Loucy (cell line): ENCODE measurements at regions not wholly inside any gene's neighbourhood (a gene's known extent, or its start where the extent isn't known, plus 50 kb on each side); places are given as distances from the start of the nearest gene placed in this dataset.

Experiments
- H2AFZ ChIP-seq: fragments of 200-600 bp; sonication (generic); 2 replicates; pipeline ENCODE4 v1.6.0; 2016; ENCODE audit warnings: antibody characterized with exemption, mild to moderate bottlenecking, low read length, moderate library complexity
- H3F3A ChIP-seq: fragments of 200-600 bp; 2 replicates; pipeline ENCODE4 v1.6.0; 2016; ENCODE audit warnings: antibody characterized with exemption, low read depth, mild to moderate bottlenecking
- H3K27me3 ChIP-seq: fragments of 200-600 bp; sonication (generic); 2 replicates; pipeline ENCODE4 v1.6.1; 2014; ENCODE audit warnings: low read length, mild to moderate bottlenecking; ENCODE audit not compliant: insufficient read depth, poor library complexity, severe bottlenecking
- H3K36me3 ChIP-seq: fragments of 200-600 bp; sonication (generic); 2 replicates; pipeline ENCODE4 v1.6.1; 2016; ENCODE audit warnings: low read length; ENCODE audit not compliant: insufficient read depth
- H3K4me1 ChIP-seq: fragments of 200-600 bp; sonication (generic); 2 replicates; pipeline ENCODE4 v1.5.1; 2014; ENCODE audit warnings: low read length, mild to moderate bottlenecking; ENCODE audit not compliant: insufficient read depth, poor library complexity, severe bottlenecking
- H3K4me2 ChIP-seq: fragments of 200-600 bp; sonication (generic); 2 replicates; pipeline ENCODE4 v1.6.0; 2014; ENCODE audit warnings: antibody characterized with exemption, low read length, low read depth, mild to moderate bottlenecking; ENCODE audit not compliant: poor library complexity, severe bottlenecking
- H3K4me3 ChIP-seq: fragments of 200-600 bp; sonication (generic); 2 replicates; pipeline ENCODE4 v1.5.1; 2014; ENCODE audit warnings: low read length, mild to moderate bottlenecking, mixed read lengths; ENCODE audit not compliant: poor library complexity, severe bottlenecking
- H3K79me2 ChIP-seq: fragments of 200-600 bp; sonication (generic); 2 replicates; pipeline ENCODE4 v1.6.1; 2014; ENCODE audit warnings: low read length; ENCODE audit not compliant: insufficient read depth
- H3K9ac ChIP-seq: fragments of 200-600 bp; sonication (generic); 2 replicates; pipeline ENCODE4 v1.6.0; 2014; ENCODE audit warnings: mild to moderate bottlenecking, low read depth, low read length, moderate library complexity; ENCODE audit not compliant: poor library complexity, severe bottlenecking
- H3K9me2 ChIP-seq: fragments of 200-600 bp; sonication (generic); replicated peaks from 2 replicates; pipeline ENCODE4 v1.6.1; 2016; ENCODE audit warnings: low read depth, low read length, mixed read lengths
- H3K9me3 ChIP-seq: fragments of 200-600 bp; sonication (generic); 2 replicates; pipeline ENCODE4 v1.6.1; 2014; ENCODE audit warnings: mild to moderate bottlenecking, antibody characterized with exemption, low read length, low read depth; ENCODE audit not compliant: insufficient read depth
- H4K20me1 ChIP-seq: fragments of 200-600 bp; sonication (generic); 2 replicates; pipeline ENCODE4 v1.6.0; 2014; ENCODE audit warnings: antibody characterized with exemption, low read length, mild to moderate bottlenecking; ENCODE audit not compliant: insufficient read depth, poor library complexity, severe bottlenecking
- EZH2phosphoT487 ChIP-seq: fragments of 200-600 bp; IDR thresholded peaks from 2 replicates; pipeline ENCODE4 v1.6.1; 2018; ENCODE audit warnings: antibody characterized with exemption, mild to moderate bottlenecking, moderate library complexity, borderline replicate concordance
- TF ChIP-seq, protein P1 (sequence below): fragments of 200-600 bp; sonication (generic); conservative IDR thresholded peaks from 2 replicates; pipeline ENCODE4 v1.5.1; 2014; ENCODE audit warnings: mild to moderate bottlenecking, antibody characterized with exemption, low read length

DNA sequence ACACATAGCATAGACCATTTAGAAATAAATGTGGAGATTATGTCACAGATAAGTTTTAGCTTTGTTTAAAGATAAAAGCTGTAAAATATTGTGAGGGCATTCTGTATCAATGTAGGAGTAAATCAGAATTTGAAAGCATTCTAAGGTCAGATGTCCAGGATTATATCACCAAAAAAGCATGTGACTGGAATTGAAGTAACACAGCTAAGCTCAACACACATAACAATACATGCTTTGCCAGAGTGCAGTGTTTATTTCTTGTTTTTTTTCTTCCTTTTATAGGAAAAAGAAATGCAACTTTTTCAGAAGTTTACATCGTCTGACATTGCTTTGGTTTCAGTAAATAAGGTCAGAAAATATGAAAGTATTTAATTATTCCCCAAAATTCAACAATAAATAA, 183.4 kb downstream of the HTR7 start:
- TF ChIP-seq, protein P1, sequence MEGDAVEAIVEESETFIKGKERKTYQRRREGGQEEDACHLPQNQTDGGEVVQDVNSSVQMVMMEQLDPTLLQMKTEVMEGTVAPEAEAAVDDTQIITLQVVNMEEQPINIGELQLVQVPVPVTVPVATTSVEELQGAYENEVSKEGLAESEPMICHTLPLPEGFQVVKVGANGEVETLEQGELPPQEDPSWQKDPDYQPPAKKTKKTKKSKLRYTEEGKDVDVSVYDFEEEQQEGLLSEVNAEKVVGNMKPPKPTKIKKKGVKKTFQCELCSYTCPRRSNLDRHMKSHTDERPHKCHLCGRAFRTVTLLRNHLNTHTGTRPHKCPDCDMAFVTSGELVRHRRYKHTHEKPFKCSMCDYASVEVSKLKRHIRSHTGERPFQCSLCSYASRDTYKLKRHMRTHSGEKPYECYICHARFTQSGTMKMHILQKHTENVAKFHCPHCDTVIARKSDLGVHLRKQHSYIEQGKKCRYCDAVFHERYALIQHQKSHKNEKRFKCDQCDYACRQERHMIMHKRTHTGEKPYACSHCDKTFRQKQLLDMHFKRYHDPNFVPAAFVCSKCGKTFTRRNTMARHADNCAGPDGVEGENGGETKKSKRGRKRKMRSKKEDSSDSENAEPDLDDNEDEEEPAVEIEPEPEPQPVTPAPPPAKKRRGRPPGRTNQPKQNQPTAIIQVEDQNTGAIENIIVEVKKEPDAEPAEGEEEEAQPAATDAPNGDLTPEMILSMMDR, result no peak
- TF ChIP-seq EZH2phosphoT487, result no peak
- no peak overlapping the region for H3K4me2 ChIP-seq
- no peak overlapping the region for H3K9ac ChIP-seq
- H3K36me3 ChIP-seq, result no peaks in the 10 kb centered on the region
- H4K20me1 ChIP-seq, result no peaks in the 10 kb centered on the region
- no peaks in the 10 kb centered on the region for H3K9me3 ChIP-seq
- no peaks in the 10 kb centered on the region for H3K79me2 ChIP-seq
- H3K4me3 ChIP-seq, result no peak overlapping the region
- no peaks in the 10 kb centered on the region for H3K27me3 ChIP-seq
- no peaks in the 10 kb centered on the region for H3K4me1 ChIP-seq
- H2AFZ ChIP-seq, result no peak overlapping the region
- H3K9me2 ChIP-seq, result no peaks in the 10 kb centered on the region
- H3F3A ChIP-seq, result no peaks in the 10 kb centered on the region

DNA sequence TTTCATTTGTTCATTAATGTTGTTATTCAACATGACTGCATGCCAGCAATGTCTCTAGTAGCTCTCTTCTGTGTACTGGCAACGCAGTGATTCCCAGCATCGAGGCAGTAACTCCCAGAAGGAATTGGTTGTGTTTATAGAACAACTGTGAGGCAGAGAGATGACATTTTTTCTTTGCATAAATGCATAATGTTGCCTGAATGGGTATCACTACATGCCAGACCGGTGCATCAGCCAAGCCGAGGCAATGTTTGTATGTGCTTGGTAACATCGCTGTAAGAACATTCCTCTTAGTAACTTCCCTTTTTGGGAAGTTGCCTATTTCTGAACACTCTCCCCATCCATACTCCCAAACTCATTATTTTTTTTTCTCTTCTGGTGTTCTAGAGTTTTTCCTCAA, 182.9 kb downstream of the HTR7 start:
- Histone ChIP-seq H3K27me3 (no peaks in the 10 kb centered on the region), H3K4me1 (no peaks in the 10 kb centered on the region), H3K9me2 (no peaks in the 10 kb centered on the region), H3K9ac (no peak overlapping the region), H4K20me1 (no peaks in the 10 kb centered on the region), H3K9me3 (no peaks in the 10 kb centered on the region), H2AFZ (no peak overlapping the region), H3K36me3 (no peaks in the 10 kb centered on the region), H3F3A (no peaks in the 10 kb centered on the region), H3K4me2 (no peak overlapping the region), H3K4me3 (no peak overlapping the region), H3K79me2 (no peaks in the 10 kb centered on the region)
- TF ChIP-seq, protein P1, result no peak
- TF ChIP-seq EZH2phosphoT487, result no peak

DNA sequence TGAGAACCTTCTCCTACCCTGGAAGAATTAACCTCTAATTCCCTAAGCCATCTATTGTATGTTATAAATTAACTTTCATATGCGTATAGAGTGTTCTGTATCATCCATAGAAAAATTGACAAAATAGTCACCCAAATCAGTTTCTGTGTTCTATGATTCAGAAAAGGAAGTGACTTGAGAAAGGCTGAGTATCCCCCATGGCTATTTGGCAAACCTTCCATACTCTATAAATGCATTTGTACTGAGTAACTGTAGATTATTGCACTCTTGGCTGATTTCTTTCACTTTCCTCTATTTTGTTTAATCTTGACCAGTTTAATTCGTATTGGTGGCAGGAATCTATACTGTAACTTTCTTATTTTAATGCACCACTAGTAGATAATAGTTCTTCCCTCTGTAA, 182.2 kb downstream of the HTR7 start:
- Histone ChIP-seq H3K4me2 (no peak overlapping the region), H3K9me3 (no peaks in the 10 kb centered on the region)

More for the DNA sequence above, 182.2 kb downstream of the HTR7 start:
- no peaks in the 10 kb centered on the region for H3K27me3 ChIP-seq
- H3K79me2 ChIP-seq, result no peaks in the 10 kb centered on the region
- H3K36me3 ChIP-seq, result no peaks in the 10 kb centered on the region
- no peak for TF ChIP-seq EZH2phosphoT487
- TF ChIP-seq, protein P1, result no peak
- no peaks in the 10 kb centered on the region for H3K9me2 ChIP-seq
- no peaks in the 10 kb centered on the region for H4K20me1 ChIP-seq
- H2AFZ ChIP-seq, result no peak overlapping the region
- H3K4me1 ChIP-seq, result no peaks in the 10 kb centered on the region
- no peaks in the 10 kb centered on the region for H3F3A ChIP-seq
- H3K9ac ChIP-seq, result no peak overlapping the region
- no peak overlapping the region for H3K4me3 ChIP-seq
